HepG2 (cell line): ENCODE measurements at regions not wholly inside any gene's neighbourhood (a gene's known extent, or its start where the extent isn't known, plus 50 kb on each side); places are given as distances from the start of the nearest gene placed in this dataset.

Experiments used
- ATAC-seq: fragments of 200-7000 bp; cut with Tn5 transposase; 3 replicates; pipeline ENCODE4 v1.9.1; 2020; ENCODE audit warnings: mild to moderate bottlenecking, moderate library complexity
- BruUV-seq: library from RNA; stranded (reverse); fragments of 400-500 nt; replicated peaks from 2 replicates; lab custom pipeline; 2021; lab: Mats Ljungman, UMichigan
- CTCF ChIA-PET: fragments of 300-600 bp; formaldehyde crosslinking; extraction: SDS; loops from one replicate; lab custom pipeline; 2021; ENCODE audit warnings: low total read pairs, inconsistent platforms, low intra/inter-chr PET ratio; lab: Yijun Ruan, JAX
- POLR2A ChIA-PET: fragments of 350-600 bp; sonication (Branson Sonifier 250); formaldehyde crosslinking; loops from one replicate; lab custom pipeline; 2020; ENCODE audit warnings: antibody characterized with exemption, inconsistent platforms; lab: Yijun Ruan, JAX
- DNase-seq: peaks from one replicate; pipeline ENCODE4 v3.0.0-alpha.2; 2015; ENCODE audit warnings: low spot score
- FAIRE-seq: peaks from 3 replicates; lab custom pipeline; 2011; peaks lifted over from hg19 to GRCh38; lab: Jason Lieb, UNC
- H2AFZ ChIP-seq: one replicate; pipeline ENCODE4 v1.6.1; 2011; ENCODE audit warnings: low read length, inconsistent platforms
- H3K27ac ChIP-seq: fragments of 300-600 bp; 3 replicates; pipeline ENCODE4 v1.8.0; 2011; ENCODE audit warnings: mixed run types, mild to moderate bottlenecking, mixed read lengths, low read length, inconsistent platforms; ENCODE audit not compliant: insufficient read depth; ENCODE audit errors: extremely low read length
- H3K27me3 ChIP-seq, 2 experiments: fragments of 200-600 bp in 1 of 2; 2 replicates in 1 of 2; 3 replicates in 1 of 2; pipeline versions ENCODE4 v1.6.0 to v1.8.0; 2011; ENCODE audit warnings: low read length in 2 of 2, mild to moderate bottlenecking in 2 of 2, moderate library complexity in 2 of 2, inconsistent platforms in 1 of 2; ENCODE audit not compliant: insufficient read depth in 2 of 2, control insufficient read depth in 1 of 2
- H3K36me3 ChIP-seq, 2 experiments: fragments of 200-600 bp in 1 of 2; replicated peaks in 1 of 2; 2 replicates in 1 of 2; 3 replicates in 1 of 2; pipeline versions ENCODE4 v1.5.1 to v1.8.0; 2011; ENCODE audit warnings: low read length in 2 of 2, inconsistent platforms in 1 of 2; ENCODE audit not compliant: insufficient read depth in 2 of 2, control insufficient read depth in 1 of 2
- H3K4me1 ChIP-seq: 2 replicates; pipeline ENCODE4 v1.5.1; 2012; ENCODE audit warnings: low read length, inconsistent platforms; ENCODE audit not compliant: insufficient read depth
- H3K4me2 ChIP-seq: 2 replicates; pipeline ENCODE4 v1.6.0; 2011; ENCODE audit warnings: low read depth, low read length, inconsistent platforms
- H3K4me3 ChIP-seq, 3 experiments: fragments of 200-600 bp in 1 of 3; sonication (generic), shearing (Covaris generic) in 1 of 3; replicated peaks in 1 of 3; 2 replicates each; pipeline ENCODE4 v1.5.1; 2011 to 2016; ENCODE audit warnings: low read length in 3 of 3, inconsistent platforms in 2 of 3, low read depth in 2 of 3, mild to moderate bottlenecking in 2 of 3, control low read depth in 1 of 3, mixed read lengths in 1 of 3; ENCODE audit not compliant: insufficient read depth in 1 of 3
- H3K79me2 ChIP-seq: one replicate; pipeline ENCODE4 v1.6.1; 2011; ENCODE audit warnings: low read length, inconsistent platforms; ENCODE audit not compliant: insufficient read depth
- H3K9ac ChIP-seq: 2 replicates; pipeline ENCODE4 v1.6.0; 2011; ENCODE audit warnings: mild to moderate bottlenecking, low read depth, low read length, inconsistent platforms; ENCODE audit not compliant: insufficient read depth
- H3K9me3 ChIP-seq: 2 replicates; pipeline ENCODE4 v1.5.1; 2012; ENCODE audit warnings: mild to moderate bottlenecking, low read length
- H4K20me1 ChIP-seq: 2 replicates; pipeline ENCODE4 v1.6.0; 2011; ENCODE audit warnings: inconsistent platforms, mild to moderate bottlenecking, low read length, moderate library complexity; ENCODE audit not compliant: insufficient read depth
- SIN3A ChIP-seq: IDR thresholded peaks from 2 replicates; pipeline ENCODE4 v1.6.1; 2011; ENCODE audit warnings: low read depth, mild to moderate bottlenecking, control low read depth, low read length, borderline replicate concordance
- STAT5B ChIP-seq: sonication (generic); formaldehyde crosslinking; IDR thresholded peaks from 2 replicates; pipeline ENCODE4 v1.4.0; 2020; ENCODE audit warnings: missing genetic modification reagents
- TOE1 ChIP-seq: sonication (generic); formaldehyde crosslinking; IDR thresholded peaks from 2 replicates; pipeline ENCODE4 v1.4.0; 2020; ENCODE audit warnings: mild to moderate bottlenecking, missing genetic modification reagents
- ZFP41 ChIP-seq: sonication (generic); formaldehyde crosslinking; IDR thresholded peaks from 2 replicates; pipeline ENCODE4 v1.4.0; 2020; ENCODE audit warnings: mild to moderate bottlenecking, missing genetic modification reagents, borderline replicate concordance
- WGBS: methylation state at CpG from one replicate; pipeline ENCODE4 v1.1.6; 2017; ENCODE audit warnings: low lambda C conversion rate; 5-methylcytosine and 5-hydroxymethylcytosine counted together
- in situ Hi-C: cut with HindIII; loops from 2 replicates; pipeline ENCODE4 v1.10.0; 2017; ENCODE audit warnings: low pct_unique_long_range_greater_than_20kb; ENCODE audit not compliant: extremely low pct_ligation_motif_present
- intact Hi-C: fragments of 100-400 bp; cut with micrococcal nuclease; formaldehyde crosslinking; loops from one replicate; pipeline ENCODE4 v1.10.0; 2022; ENCODE audit not compliant: unreplicated experiment
- TF ChIP-seq, protein P1 (sequence below): sonication (generic); formaldehyde crosslinking; conservative IDR thresholded peaks from 2 replicates; pipeline ENCODE4 v1.4.0; 2020; ENCODE audit warnings: missing genetic modification reagents
- TF ChIP-seq, protein P2 (sequence below): sonication (generic); formaldehyde crosslinking; IDR thresholded peaks from 2 replicates; pipeline ENCODE4 v1.4.0; 2020; ENCODE audit warnings: missing genetic modification reagents

DNA sequence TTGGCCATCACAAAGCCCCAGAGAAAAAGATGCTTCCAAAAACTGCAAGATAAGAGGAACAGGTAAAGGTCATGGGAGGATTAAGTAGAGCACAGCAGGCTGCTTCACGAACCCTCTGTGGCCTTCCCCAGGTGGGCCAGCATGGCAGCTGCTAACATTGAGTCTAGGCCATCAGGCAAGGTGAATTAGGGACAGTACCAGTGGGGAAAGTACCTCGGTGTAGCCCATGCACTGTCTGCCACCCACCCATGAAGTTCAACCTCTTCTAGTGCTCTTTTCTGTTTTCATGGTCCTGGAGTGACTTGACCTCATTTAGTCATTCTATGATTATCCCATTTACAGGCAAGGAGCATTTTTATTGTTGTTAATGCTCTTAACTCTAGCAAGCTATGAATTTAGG, 108.6 kb upstream of the DUSP22 start:
- intact Hi-C loops = no loop called here
- DNase-seq (no peak), ATAC-seq (no peak), FAIRE-seq (no peak)
- H3K4me1 ChIP-seq = peaks cover 26% of the 10 kb centered on the region
- H3K36me3 ChIP-seq = no peaks in the 10 kb centered on the region
- TF ChIP-seq, protein P1, sequence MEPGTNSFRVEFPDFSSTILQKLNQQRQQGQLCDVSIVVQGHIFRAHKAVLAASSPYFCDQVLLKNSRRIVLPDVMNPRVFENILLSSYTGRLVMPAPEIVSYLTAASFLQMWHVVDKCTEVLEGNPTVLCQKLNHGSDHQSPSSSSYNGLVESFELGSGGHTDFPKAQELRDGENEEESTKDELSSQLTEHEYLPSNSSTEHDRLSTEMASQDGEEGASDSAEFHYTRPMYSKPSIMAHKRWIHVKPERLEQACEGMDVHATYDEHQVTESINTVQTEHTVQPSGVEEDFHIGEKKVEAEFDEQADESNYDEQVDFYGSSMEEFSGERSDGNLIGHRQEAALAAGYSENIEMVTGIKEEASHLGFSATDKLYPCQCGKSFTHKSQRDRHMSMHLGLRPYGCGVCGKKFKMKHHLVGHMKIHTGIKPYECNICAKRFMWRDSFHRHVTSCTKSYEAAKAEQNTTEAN = no peak
- no peak for TF ChIP-seq ZFP41
- TF ChIP-seq TOE1 (CRISPR knock-in tag) = no peak
- no peak for TF ChIP-seq SIN3A
- TF ChIP-seq, protein P2, sequence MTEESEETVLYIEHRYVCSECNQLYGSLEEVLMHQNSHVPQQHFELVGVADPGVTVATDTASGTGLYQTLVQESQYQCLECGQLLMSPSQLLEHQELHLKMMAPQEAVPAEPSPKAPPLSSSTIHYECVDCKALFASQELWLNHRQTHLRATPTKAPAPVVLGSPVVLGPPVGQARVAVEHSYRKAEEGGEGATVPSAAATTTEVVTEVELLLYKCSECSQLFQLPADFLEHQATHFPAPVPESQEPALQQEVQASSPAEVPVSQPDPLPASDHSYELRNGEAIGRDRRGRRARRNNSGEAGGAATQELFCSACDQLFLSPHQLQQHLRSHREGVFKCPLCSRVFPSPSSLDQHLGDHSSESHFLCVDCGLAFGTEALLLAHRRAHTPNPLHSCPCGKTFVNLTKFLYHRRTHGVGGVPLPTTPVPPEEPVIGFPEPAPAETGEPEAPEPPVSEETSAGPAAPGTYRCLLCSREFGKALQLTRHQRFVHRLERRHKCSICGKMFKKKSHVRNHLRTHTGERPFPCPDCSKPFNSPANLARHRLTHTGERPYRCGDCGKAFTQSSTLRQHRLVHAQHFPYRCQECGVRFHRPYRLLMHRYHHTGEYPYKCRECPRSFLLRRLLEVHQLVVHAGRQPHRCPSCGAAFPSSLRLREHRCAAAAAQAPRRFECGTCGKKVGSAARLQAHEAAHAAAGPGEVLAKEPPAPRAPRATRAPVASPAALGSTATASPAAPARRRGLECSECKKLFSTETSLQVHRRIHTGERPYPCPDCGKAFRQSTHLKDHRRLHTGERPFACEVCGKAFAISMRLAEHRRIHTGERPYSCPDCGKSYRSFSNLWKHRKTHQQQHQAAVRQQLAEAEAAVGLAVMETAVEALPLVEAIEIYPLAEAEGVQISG (CRISPR knock-in tag) = no peak
- no peak for TF ChIP-seq STAT5B (CRISPR knock-in tag)
- H2AFZ ChIP-seq = no peak overlapping the region
- in situ Hi-C loops = no loop called here
- no peaks in the 10 kb centered on the region for H3K9me3 ChIP-seq
- no peak overlapping the region for H3K4me3 ChIP-seq
- H3K79me2 ChIP-seq = no peaks in the 10 kb centered on the region
- POLR2A ChIA-PET = no interaction called here
- WGBS = 0% methylated on average over 2 of the region's 2 CpGs
- no peak overlapping the region for H3K9ac ChIP-seq
- BruUV-seq = no TSS peak
- H3K27ac ChIP-seq = no peak overlapping the region
- peaks cover 2 to 18% of the 10 kb centered on the region in 2 experiments; a peak in 3 of 5 replicates for H3K27me3 ChIP-seq
- no peak overlapping the region for H3K4me2 ChIP-seq
- CTCF ChIA-PET = no interaction called here
- H4K20me1 ChIP-seq = no peaks in the 10 kb centered on the region
